BLaER1 treated with 17β-estradiol and CSF1 and Interleukin-3, amounts not matched to agents 10 nM and 100 nM (cell line): ENCODE measurements at regions not wholly inside any gene's neighbourhood (a gene's known extent, or its start where the extent isn't known, plus 50 kb on each side); places are given as distances from the start of the nearest gene placed in this dataset.

Source experiments
- H3K27ac ChIP-seq, 11 experiments: shearing (Covaris generic); formaldehyde crosslinking; 2 replicates each; pipeline ENCODE4 v1.8.1; 2022
- H3K27me3 ChIP-seq, 11 experiments: shearing (Covaris generic); formaldehyde crosslinking; 2 replicates each; pipeline ENCODE4 v1.8.1; 2022
- H3K36me3 ChIP-seq, 11 experiments: shearing (Covaris generic); formaldehyde crosslinking; 2 replicates each; pipeline ENCODE4 v1.8.1; 2022
- H3K4me1 ChIP-seq, 10 experiments: shearing (Covaris generic); formaldehyde crosslinking; 2 replicates each; pipeline ENCODE4 v1.8.1; 2022
- H3K4me2 ChIP-seq, 11 experiments: shearing (Covaris generic); formaldehyde crosslinking; 2 replicates each; pipeline ENCODE4 v1.8.1; 2022
- H3K4me3 ChIP-seq, 10 experiments: shearing (Covaris generic); formaldehyde crosslinking; 2 replicates each; pipeline ENCODE4 v1.8.1; 2022
- H3K9ac ChIP-seq, 11 experiments: shearing (Covaris generic); formaldehyde crosslinking; 2 replicates each; pipeline ENCODE4 v1.8.1; 2022
- H3K9me3 ChIP-seq, 11 experiments: shearing (Covaris generic); formaldehyde crosslinking; replicated peaks in 1 of 11; 2 replicates each; pipeline ENCODE4 v1.8.1; 2022
- H4K20me1 ChIP-seq, 11 experiments: shearing (Covaris generic); formaldehyde crosslinking; 2 replicates each; pipeline ENCODE4 v1.8.1; 2022
- Cebpa-rat ChIP-seq, 11 experiments: shearing (Covaris generic); IDR thresholded peaks; 2 replicates each; pipeline ENCODE4 v1.8.1; 2022

- no peaks in the 10 kb centered on the region for H3K27me3 ChIP-seq
- no peak for TF ChIP-seq Cebpa-rat (IDR thresholded peaks at IDR 0.05)
These were observed 161.5 kb upstream of the SALL1 start for GRCh38 chr16:51312363-51313150.

GRCh38 chr16:51310159-51310558 lies 159.1 kb upstream of the SALL1 start:
- Histone ChIP-seq H3K9me3 (0 out of 22 replicates have a peak, but pooled peaks cover 0 to 10% (median 0%) of the 10 kb centered on the region in 11 experiments), H3K4me2 (no peak overlapping the region), H3K4me1 (peaks cover 0 to 6% (median 0%) of the 10 kb centered on the region in 10 experiments; a peak in 2 of 20 replicates), H3K9ac (no peak overlapping the region), H3K36me3 (no peaks in the 10 kb centered on the region), H3K27ac (no peak overlapping the region), H4K20me1 (no peaks in the 10 kb centered on the region), H3K27me3 (no peaks in the 10 kb centered on the region), H3K4me3 (no peak overlapping the region)
- TF ChIP-seq Cebpa-rat (IDR thresholded peaks at IDR 0.05): no peak

More at GRCh38 chr16:51312363-51313150, 161.5 kb upstream of the SALL1 start:
- H3K9ac ChIP-seq: no peak overlapping the region
- 0 out of 22 replicates have a peak, but pooled peaks cover 0 to 10% (median 0%) of the 10 kb centered on the region in 11 experiments for H3K9me3 ChIP-seq
- H3K4me3 ChIP-seq: no peak overlapping the region
- H4K20me1 ChIP-seq: no peaks in the 10 kb centered on the region
- no peak overlapping the region for H3K27ac ChIP-seq
- no peaks in the 10 kb centered on the region for H3K36me3 ChIP-seq
- H3K4me2 ChIP-seq: no peak overlapping the region
- no peaks in the 10 kb centered on the region; a peak in 1 of 20 replicates for H3K4me1 ChIP-seq

- no peak overlapping the region for H3K27ac ChIP-seq
- H3K9ac ChIP-seq: no peak overlapping the region
- peaks cover 0 to 6% (median 0%) of the 10 kb centered on the region in 10 experiments; a peak in 2 of 20 replicates for H3K4me1 ChIP-seq
- no peak overlapping the region for H3K4me3 ChIP-seq
- no peaks in the 10 kb centered on the region for H3K27me3 ChIP-seq
- H3K4me2 ChIP-seq: no peak overlapping the region
- no peaks in the 10 kb centered on the region for H3K9me3 ChIP-seq
- no peak for TF ChIP-seq Cebpa-rat (IDR thresholded peaks at IDR 0.05)
- H3K36me3 ChIP-seq: no peaks in the 10 kb centered on the region
- H4K20me1 ChIP-seq: no peaks in the 10 kb centered on the region
These were observed 156.0 kb upstream of the SALL1 start for GRCh38 chr16:51306886-51307595.

GRCh38 chr16:51306116-51306515 lies 155.0 kb upstream of the SALL1 start:
- H3K4me1 ChIP-seq: peaks cover 0 to 6% (median 0%) of the 10 kb centered on the region in 10 experiments; a peak in 1 of 20 replicates
- no peak overlapping the region for H3K27ac ChIP-seq
- no peak for TF ChIP-seq Cebpa-rat (IDR thresholded peaks at IDR 0.05)
- H3K4me3 ChIP-seq: no peak overlapping the region
- no peaks in the 10 kb centered on the region for H4K20me1 ChIP-seq
- H3K27me3 ChIP-seq: no peaks in the 10 kb centered on the region
- H3K36me3 ChIP-seq: no peaks in the 10 kb centered on the region
- H3K9ac ChIP-seq: no peak overlapping the region
- no peaks in the 10 kb centered on the region for H3K9me3 ChIP-seq
- H3K4me2 ChIP-seq: no peak overlapping the region

- H3K9ac ChIP-seq: no peak overlapping the region
- H3K4me3 ChIP-seq: no peak overlapping the region
- H3K36me3 ChIP-seq: no peaks in the 10 kb centered on the region
- H3K27ac ChIP-seq: no peak overlapping the region
- H3K4me1 ChIP-seq: peaks cover 0 to 6% (median 0%) of the 10 kb centered on the region in 10 experiments; a peak in 1 of 20 replicates
- no peaks in the 10 kb centered on the region for H3K9me3 ChIP-seq
- H4K20me1 ChIP-seq: no peaks in the 10 kb centered on the region
- no peak overlapping the region for H3K4me2 ChIP-seq
- no peak for TF ChIP-seq Cebpa-rat (IDR thresholded peaks at IDR 0.05)
- no peaks in the 10 kb centered on the region for H3K27me3 ChIP-seq
These were observed 154.3 kb upstream of the SALL1 start for GRCh38 chr16:51305337-51305736.

- Histone ChIP-seq H3K27me3 (no peaks in the 10 kb centered on the region), H3K9ac (no peak overlapping the region), H3K9me3 (peaks cover 11 to 26% (median 17%) of the 10 kb centered on the region in 11 experiments; a peak in 20 of 22 replicates), H3K4me1 (peaks cover 0 to 6% (median 0%) of the 10 kb centered on the region in 10 experiments; a peak in 1 of 20 replicates), H3K36me3 (no peaks in the 10 kb centered on the region; a peak in 1 of 22 replicates), H3K4me2 (no peak overlapping the region), H3K4me3 (no peak overlapping the region), H4K20me1 (no peaks in the 10 kb centered on the region), H3K27ac (no peak overlapping the region)
- TF ChIP-seq Cebpa-rat (IDR thresholded peaks at IDR 0.05): no peak
These were observed 151.0 kb upstream of the SALL1 start for GRCh38 chr16:51302042-51302441.

- Histone ChIP-seq H3K27ac (no peak overlapping the region), H3K9me3 (peaks cover 11 to 26% (median 18%) of the 10 kb centered on the region in 11 experiments; a peak in 20 of 22 replicates), H3K36me3 (no peaks in the 10 kb centered on the region; a peak in 1 of 22 replicates), H3K9ac (no peak overlapping the region), H4K20me1 (no peaks in the 10 kb centered on the region), H3K4me2 (no peak overlapping the region), H3K27me3 (no peaks in the 10 kb centered on the region), H3K4me3 (no peak overlapping the region), H3K4me1 (no peaks in the 10 kb centered on the region)
- no peak for TF ChIP-seq Cebpa-rat (IDR thresholded peaks at IDR 0.05)
These were observed 147.7 kb upstream of the SALL1 start for GRCh38 chr16:51298800-51299199.

- no peaks in the 10 kb centered on the region for H4K20me1 ChIP-seq
- H3K4me3 ChIP-seq: no peak overlapping the region
- H3K36me3 ChIP-seq: no peaks in the 10 kb centered on the region
- no peaks in the 10 kb centered on the region for H3K4me1 ChIP-seq
- no peak overlapping the region for H3K4me2 ChIP-seq
- H3K9ac ChIP-seq: no peak overlapping the region
- no peaks in the 10 kb centered on the region for H3K27me3 ChIP-seq
- no peak for TF ChIP-seq Cebpa-rat (IDR thresholded peaks at IDR 0.05)
- no peak overlapping the region for H3K27ac ChIP-seq
- peaks cover 0 to 4% (median 0%) of the 10 kb centered on the region in 11 experiments; a peak in 3 of 22 replicates for H3K9me3 ChIP-seq
These were observed 139.6 kb upstream of the SALL1 start for GRCh38 chr16:51290442-51291285.

GRCh38 chr16:51289336-51289735 lies 138.3 kb upstream of the SALL1 start:
- TF ChIP-seq Cebpa-rat (IDR thresholded peaks at IDR 0.05): no peak
- no peak overlapping the region for H3K27ac ChIP-seq
- no peaks in the 10 kb centered on the region for H3K27me3 ChIP-seq
- peaks cover 0 to under 1% (median 0%) of the 10 kb centered on the region in 11 experiments; a peak in 3 of 22 replicates for H3K9me3 ChIP-seq
- no peak overlapping the region for H3K4me2 ChIP-seq
- H3K36me3 ChIP-seq: no peaks in the 10 kb centered on the region
- no peak overlapping the region for H3K4me3 ChIP-seq
- no peaks in the 10 kb centered on the region for H4K20me1 ChIP-seq
- H3K9ac ChIP-seq: no peak overlapping the region
- no peaks in the 10 kb centered on the region for H3K4me1 ChIP-seq
